Kidney epithelial cell (primary cell): ENCODE measurements at regions not wholly inside any gene's neighbourhood (a gene's known extent, or its start where the extent isn't known, plus 50 kb on each side); places are given as distances from the start of the nearest gene placed in this dataset.
"Not testable (repeated sequence)": the region's sequence is repeated elsewhere in the genome, so short reads cannot be mapped to it uniquely, and the experiment has no call there.

Experiments
- DNase-seq: peaks from one replicate; pipeline ENCODE4 v3.0.0-alpha.2; 2010; ENCODE audit warnings: low read depth
- H3K27me3 ChIP-seq: 2 replicates; pipeline ENCODE4 v1.6.0; 2011; ENCODE audit warnings: low read length; ENCODE audit not compliant: control insufficient read depth, insufficient read depth
- H3K36me3 ChIP-seq: 2 replicates; pipeline ENCODE4 v1.5.1; 2011; ENCODE audit warnings: low read length; ENCODE audit not compliant: control insufficient read depth, insufficient read depth
- H3K4me3 ChIP-seq: 2 replicates; pipeline ENCODE4 v1.5.1; 2011; ENCODE audit warnings: low read depth, mild to moderate bottlenecking, control low read depth, low read length
- CTCF ChIP-seq: IDR thresholded peaks from 2 replicates; pipeline ENCODE4 v1.5.1; 2011; ENCODE audit warnings: mild to moderate bottlenecking, moderate library complexity, low read length, control low read depth, inconsistent platforms; ENCODE audit not compliant: insufficient read depth, poor library complexity, severe bottlenecking

- no peak overlapping the region for H3K4me3 ChIP-seq
- no peaks in the 10 kb centered on the region for H3K27me3 ChIP-seq
- DNase-seq: no peak
- no peaks in the 10 kb centered on the region for H3K36me3 ChIP-seq
- no peak for TF ChIP-seq CTCF
Measured at GRCh38 chr22:48758881-48759875, 1068.5 kb downstream of the BRD1 start.

DNA sequence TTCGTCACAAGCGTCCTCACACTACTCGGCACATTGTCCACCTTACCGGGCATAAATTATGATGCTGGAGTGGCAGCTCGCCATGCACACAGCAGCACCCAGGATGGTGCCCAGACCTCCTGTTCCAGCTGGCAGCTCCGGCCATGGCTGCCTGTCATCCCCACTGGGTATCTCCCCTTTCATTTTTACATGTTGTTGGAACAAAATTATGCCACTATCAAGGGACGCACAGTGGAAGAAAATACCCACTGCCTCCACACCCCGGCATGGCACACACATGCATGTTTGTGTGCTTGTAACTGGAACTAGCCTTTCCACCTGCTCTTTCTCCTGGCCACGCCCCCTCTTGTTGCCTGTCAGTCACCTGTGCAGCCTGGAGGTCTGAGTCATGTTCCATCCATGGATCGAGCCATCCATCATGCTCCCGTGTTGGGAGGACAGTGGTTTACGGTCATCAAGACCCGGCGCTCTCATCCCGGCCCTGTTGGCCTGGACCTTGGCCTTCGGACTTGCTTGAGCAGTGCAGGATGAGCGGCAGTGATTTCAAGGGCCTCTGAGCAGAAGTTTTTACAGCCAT lies 1069.6 kb downstream of the BRD1 start:
- no peaks in the 10 kb centered on the region for H3K27me3 ChIP-seq
- no peak for TF ChIP-seq CTCF
- H3K36me3 ChIP-seq: no peaks in the 10 kb centered on the region
- DNase-seq: no peak
- no peak overlapping the region for H3K4me3 ChIP-seq

DNA sequence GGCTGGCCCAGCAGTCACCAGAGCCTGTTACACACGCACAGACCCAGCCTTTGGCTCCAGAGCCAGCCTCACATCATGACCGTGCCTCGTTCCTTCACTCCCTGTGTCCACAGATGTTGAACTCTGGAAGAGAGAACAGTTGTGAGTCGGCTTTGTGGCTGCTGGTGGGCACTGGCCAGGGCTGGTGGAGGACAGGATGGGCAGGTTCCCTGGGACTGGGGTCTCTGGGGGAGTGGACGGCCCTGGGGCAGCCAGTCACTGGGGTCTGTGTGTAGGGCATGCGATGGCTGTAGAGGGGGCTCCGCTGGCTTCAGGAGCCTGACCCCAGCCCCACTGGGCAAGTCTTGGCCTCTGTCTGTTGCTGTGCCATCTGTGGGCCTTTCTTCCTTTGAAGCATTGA lies 1070.1 kb downstream of the BRD1 start:
- Histone ChIP-seq H3K4me3 (no peak overlapping the region), H3K27me3 (no peaks in the 10 kb centered on the region), H3K36me3 (no peaks in the 10 kb centered on the region)
- no peak for DNase-seq
- no peak for TF ChIP-seq CTCF

DNA sequence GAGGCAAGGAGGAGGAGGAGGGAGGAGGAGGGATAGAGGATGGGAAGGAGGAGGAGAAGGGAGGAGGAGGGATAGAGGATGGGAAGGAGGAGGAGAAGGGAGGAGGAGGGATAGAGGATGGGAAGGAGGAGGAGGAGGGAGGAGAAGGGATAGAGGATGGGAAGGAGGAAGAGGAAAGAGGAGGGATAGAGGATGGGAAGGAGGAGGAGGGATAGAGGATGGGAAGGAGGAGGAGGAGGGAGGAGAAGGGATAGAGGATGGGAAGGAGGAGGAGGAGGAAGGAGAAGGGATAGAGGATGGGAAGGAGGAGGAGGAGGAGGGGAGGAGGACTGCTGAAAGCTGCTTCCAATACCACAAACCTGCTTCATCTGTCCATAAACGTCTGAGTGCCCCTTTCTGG lies 1070.5 kb downstream of the BRD1 start:
- not testable (repeated sequence) for DNase-seq, H3K36me3 ChIP-seq, H3K27me3 ChIP-seq, H3K4me3 ChIP-seq

- no peak for TF ChIP-seq CTCF
- H3K36me3 ChIP-seq: no peaks in the 10 kb centered on the region
Measured at GRCh38 chr22:48756146-48757111, 1071.2 kb downstream of the BRD1 start.

More at GRCh38 chr22:48756146-48757111, 1071.2 kb downstream of the BRD1 start:
- H3K4me3 ChIP-seq: no peak overlapping the region
- DNase-seq: no peak
- no peaks in the 10 kb centered on the region for H3K27me3 ChIP-seq
